Epithelial cell of prostate (primary cell): ENCODE measurements at regions not wholly inside any gene's neighbourhood (a gene's known extent, or its start where the extent isn't known, plus 50 kb on each side); places are given as distances from the start of the nearest gene placed in this dataset.

ENCODE experiments used
- DNase-seq: peaks from one replicate; pipeline ENCODE4 v3.0.0-alpha.2; 2011; ENCODE audit warnings: low read depth, low spot score
- H3K27ac ChIP-seq: fragments of 450-650 bp; 2 replicates; pipeline ENCODE4 v1.5.1; 2017; ENCODE audit warnings: mild to moderate bottlenecking

GRCh38 chr3:106242781-106243180 is 374.0 kb upstream of the CBLB start:
- DNase-seq = no peak
- no peak overlapping the region for H3K27ac ChIP-seq

GRCh38 chr3:106245400-106245799 is 376.6 kb upstream of the CBLB start:
- DNase-seq = no peak

GRCh38 chr3:106247902-106248684 is 379.3 kb upstream of the CBLB start:
- no peak for DNase-seq
- H3K27ac ChIP-seq = no peak overlapping the region

More at GRCh38 chr3:106245400-106245799, 376.6 kb upstream of the CBLB start:
- H3K27ac ChIP-seq = no peak overlapping the region

GRCh38 chr3:106249159-106249558 is 380.3 kb upstream of the CBLB start:
- no peak for DNase-seq
- H3K27ac ChIP-seq = no peak overlapping the region

- no peak for DNase-seq
- H3K27ac ChIP-seq = no peak overlapping the region
Observed at GRCh38 chr3:106249981-106250380, 381.2 kb upstream of the CBLB start.

- no peak overlapping the region for H3K27ac ChIP-seq
- no peak for DNase-seq
Observed at GRCh38 chr3:106251160-106251892, 382.5 kb upstream of the CBLB start.

GRCh38 chr3:106255870-106256248 is 387.0 kb upstream of the CBLB start:
- no peak overlapping the region for H3K27ac ChIP-seq
- DNase-seq = no peak

- no peak for DNase-seq
- no peak overlapping the region for H3K27ac ChIP-seq
Observed at GRCh38 chr3:106256249-106256957, 387.6 kb upstream of the CBLB start.

GRCh38 chr3:106257172-106257571 is 388.4 kb upstream of the CBLB start:
- H3K27ac ChIP-seq = no peak overlapping the region
- no peak for DNase-seq

GRCh38 chr3:106261396-106261795 is 392.6 kb upstream of the CBLB start:
- DNase-seq = no peak
- no peak overlapping the region for H3K27ac ChIP-seq

GRCh38 chr3:106261915-106262683 is 393.3 kb upstream of the CBLB start:
- H3K27ac ChIP-seq = no peak overlapping the region
- DNase-seq = no peak

GRCh38 chr3:106263011-106263410 is 394.2 kb upstream of the CBLB start:
- DNase-seq = no peak
- no peak overlapping the region for H3K27ac ChIP-seq

- no peak for DNase-seq
- no peak overlapping the region for H3K27ac ChIP-seq
Observed at GRCh38 chr3:106263546-106263945, 394.7 kb upstream of the CBLB start.

GRCh38 chr3:106265704-106266103 is 396.9 kb upstream of the CBLB start:
- no peak for DNase-seq
- H3K27ac ChIP-seq = no peak overlapping the region

- H3K27ac ChIP-seq = no peak overlapping the region
- no peak for DNase-seq
Observed at GRCh38 chr3:106268696-106269095, 399.9 kb upstream of the CBLB start.

GRCh38 chr3:106272302-106272701 is 403.5 kb upstream of the CBLB start:
- no peak for DNase-seq
- H3K27ac ChIP-seq = no peak overlapping the region

- H3K27ac ChIP-seq = no peak overlapping the region
- no peak for DNase-seq
Observed at GRCh38 chr3:106275592-106275991, 406.8 kb upstream of the CBLB start.

GRCh38 chr3:106276151-106276550 is 407.3 kb upstream of the CBLB start:
- DNase-seq = no peak
- H3K27ac ChIP-seq = no peak overlapping the region

- no peak for DNase-seq
Observed at GRCh38 chr3:106276755-106277612, 408.2 kb upstream of the CBLB start.

More at GRCh38 chr3:106276755-106277612, 408.2 kb upstream of the CBLB start:
- H3K27ac ChIP-seq = no peak overlapping the region
